Duodenal mucosa (tissue), 2 donors: ENCODE measurements at regions not wholly inside any gene's neighbourhood (a gene's known extent, or its start where the extent isn't known, plus 50 kb on each side); places are given as distances from the start of the nearest gene placed in this dataset.

Source experiments
- H3K27ac ChIP-seq: one replicate; pipeline ENCODE4 v1.7.0; 2013; ENCODE audit warnings: low read depth, low read length
- H3K27me3 ChIP-seq, 2 donors: one replicate each; pipeline ENCODE4 v1.7.0; 2013; ENCODE audit warnings: low read length in 2 of 2, control low read depth in 1 of 2; ENCODE audit not compliant: insufficient read depth in 2 of 2, control insufficient read depth in 1 of 2
- H3K36me3 ChIP-seq, 2 donors: one replicate each; pipeline ENCODE4 v1.7.0; 2013; ENCODE audit warnings: low read length in 2 of 2, control low read depth in 1 of 2; ENCODE audit not compliant: insufficient read depth in 2 of 2, control insufficient read depth in 1 of 2
- H3K4me1 ChIP-seq, 2 donors: one replicate each; pipeline ENCODE4 v1.7.0; 2013; ENCODE audit warnings: low read length in 2 of 2, control low read depth in 1 of 2; ENCODE audit not compliant: insufficient read depth in 2 of 2, control insufficient read depth in 1 of 2
- H3K4me3 ChIP-seq, 2 donors: one replicate each; pipeline ENCODE4 v1.7.0; 2013; ENCODE audit warnings: low read length in 2 of 2, low read depth in 1 of 2
- H3K9ac ChIP-seq, 2 donors: one replicate each; pipeline ENCODE4 v1.7.0; 2013; ENCODE audit warnings: low read length in 2 of 2, low read depth in 1 of 2
- H3K9me3 ChIP-seq, 2 donors: one replicate each; pipeline ENCODE4 v1.7.0; 2013; ENCODE audit warnings: low read length in 2 of 2, control low read depth in 1 of 2; ENCODE audit not compliant: control insufficient read depth in 1 of 2

DNA sequence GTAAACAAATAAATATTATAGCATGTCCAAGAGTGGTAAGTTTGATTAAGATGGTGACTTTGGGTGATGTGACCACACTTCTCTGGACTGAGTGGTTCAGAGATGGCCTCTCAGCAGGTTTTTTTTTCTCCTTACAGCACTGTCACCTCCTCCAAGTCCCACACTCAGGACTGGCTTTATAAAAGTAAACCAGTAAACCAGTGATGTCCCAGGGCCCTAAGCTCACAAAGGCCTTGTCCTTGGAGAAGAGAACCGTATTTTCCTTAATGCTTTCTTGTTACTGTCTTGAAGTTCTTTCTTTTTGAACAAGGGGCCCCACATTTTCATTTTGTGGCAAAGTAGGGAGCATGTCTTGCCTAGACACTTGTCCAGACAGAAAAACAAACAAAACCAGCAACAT is 274.0 kb downstream of the MYCN start:
- H3K4me1 ChIP-seq, result no peaks in the 10 kb centered on the region
- no peak overlapping the region for H3K9ac ChIP-seq
- no peaks in the 10 kb centered on the region for H3K9me3 ChIP-seq
- H3K36me3 ChIP-seq, result no peaks in the 10 kb centered on the region
- H3K27me3 ChIP-seq, result no peaks in the 10 kb centered on the region
- H3K4me3 ChIP-seq, result no peak overlapping the region
- no peak overlapping the region for H3K27ac ChIP-seq

DNA sequence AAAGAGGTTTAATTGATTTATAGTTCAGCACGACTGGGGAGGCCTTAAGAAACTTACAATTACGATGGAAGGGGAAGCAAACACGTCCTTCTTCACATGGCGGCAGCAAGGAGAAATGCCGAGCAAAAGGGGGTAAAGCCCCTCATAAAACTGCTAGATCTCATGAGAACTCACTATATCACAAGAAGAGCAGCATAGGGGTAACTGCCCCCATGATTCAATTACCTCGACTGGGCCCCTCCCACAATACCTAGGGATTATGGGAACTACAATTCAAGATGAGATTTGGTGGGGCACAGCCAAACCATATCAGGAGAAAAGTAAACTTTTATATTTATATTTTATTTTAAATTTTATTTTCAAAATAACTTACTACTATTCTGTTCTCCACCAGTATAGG is 272.0 kb downstream of the MYCN start:
- no peaks in the 10 kb centered on the region for H3K36me3 ChIP-seq

DNA sequence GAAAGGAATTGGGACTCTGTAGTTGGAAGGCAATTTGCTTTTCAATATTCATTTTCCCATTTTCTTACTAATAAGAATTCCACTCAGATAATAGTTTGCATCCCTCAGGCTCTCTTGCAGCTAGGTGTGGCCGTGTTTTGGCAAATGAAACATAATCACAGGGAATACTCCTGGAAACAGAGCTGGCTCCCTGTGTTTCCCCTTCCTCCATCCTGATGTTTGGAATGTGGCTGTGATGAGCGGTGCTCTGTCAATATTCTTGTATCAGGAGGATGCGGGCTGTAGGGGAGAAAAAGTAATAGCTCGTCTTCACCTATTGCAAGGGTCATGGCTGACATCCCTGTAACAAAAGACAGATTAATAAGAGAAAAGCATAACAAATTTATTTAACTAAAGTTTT is 271.0 kb downstream of the MYCN start:
- Histone ChIP-seq H3K9me3 (no peaks in the 10 kb centered on the region), H3K4me1 (no peaks in the 10 kb centered on the region), H3K27me3 (no peaks in the 10 kb centered on the region), H3K9ac (no peak overlapping the region), H3K36me3 (no peaks in the 10 kb centered on the region), H3K4me3 (no peak overlapping the region), H3K27ac (no peak overlapping the region)

More for the DNA sequence above, 272.0 kb downstream of the MYCN start:
- no peak overlapping the region for H3K27ac ChIP-seq
- H3K27me3 ChIP-seq, result no peaks in the 10 kb centered on the region
- no peaks in the 10 kb centered on the region for H3K9me3 ChIP-seq
- H3K4me1 ChIP-seq, result no peaks in the 10 kb centered on the region
- no peak overlapping the region for H3K9ac ChIP-seq
- no peak overlapping the region for H3K4me3 ChIP-seq

DNA sequence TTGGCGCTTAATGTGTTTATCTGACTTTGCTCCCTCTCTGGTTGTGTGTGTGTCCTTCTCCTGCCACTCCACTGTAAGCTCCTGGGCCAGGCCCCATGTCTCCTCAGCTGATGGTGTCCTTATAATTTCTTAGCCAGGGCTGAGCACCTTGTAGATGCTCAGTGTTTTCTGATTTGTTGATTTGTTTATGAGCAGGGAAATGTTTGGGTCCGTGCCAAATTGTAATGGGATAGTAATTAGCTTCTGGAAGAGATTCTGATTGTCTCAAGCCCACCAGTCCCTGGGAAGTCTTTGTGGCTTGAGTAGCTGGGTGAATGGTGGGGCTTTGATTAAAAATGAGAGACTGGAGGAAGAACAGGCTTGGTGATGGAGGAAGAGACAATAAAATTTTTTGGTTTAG is 270.5 kb downstream of the MYCN start:
- Histone ChIP-seq H3K4me3 (no peak overlapping the region), H3K9ac (no peak overlapping the region), H3K36me3 (no peaks in the 10 kb centered on the region), H3K9me3 (no peaks in the 10 kb centered on the region), H3K27me3 (no peaks in the 10 kb centered on the region), H3K4me1 (no peaks in the 10 kb centered on the region), H3K27ac (no peak overlapping the region)

DNA sequence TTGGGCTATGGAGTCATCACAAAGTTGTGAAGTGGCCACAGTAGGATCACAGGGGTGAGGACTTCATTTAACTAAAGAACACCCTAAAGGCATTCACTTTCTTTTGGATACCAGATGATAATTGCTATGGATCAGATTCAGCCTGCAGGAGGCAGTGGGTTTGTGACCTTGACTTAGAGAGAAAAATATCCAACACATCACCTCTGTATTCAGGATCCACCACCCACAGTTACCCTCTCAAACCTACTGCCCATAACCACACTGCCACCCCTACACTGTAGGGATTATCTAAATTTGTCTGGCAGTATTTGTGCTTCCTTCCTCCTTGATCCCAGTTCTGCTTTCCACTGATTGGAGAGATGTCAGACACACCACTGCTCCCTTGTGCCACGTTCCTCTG is 269.4 kb downstream of the MYCN start:
- H3K27me3 ChIP-seq, result no peaks in the 10 kb centered on the region
- H3K9ac ChIP-seq, result no peak overlapping the region
- H3K27ac ChIP-seq, result no peak overlapping the region
- H3K9me3 ChIP-seq, result no peaks in the 10 kb centered on the region
- no peaks in the 10 kb centered on the region for H3K36me3 ChIP-seq
- H3K4me1 ChIP-seq, result no peaks in the 10 kb centered on the region
- no peak overlapping the region for H3K4me3 ChIP-seq

DNA sequence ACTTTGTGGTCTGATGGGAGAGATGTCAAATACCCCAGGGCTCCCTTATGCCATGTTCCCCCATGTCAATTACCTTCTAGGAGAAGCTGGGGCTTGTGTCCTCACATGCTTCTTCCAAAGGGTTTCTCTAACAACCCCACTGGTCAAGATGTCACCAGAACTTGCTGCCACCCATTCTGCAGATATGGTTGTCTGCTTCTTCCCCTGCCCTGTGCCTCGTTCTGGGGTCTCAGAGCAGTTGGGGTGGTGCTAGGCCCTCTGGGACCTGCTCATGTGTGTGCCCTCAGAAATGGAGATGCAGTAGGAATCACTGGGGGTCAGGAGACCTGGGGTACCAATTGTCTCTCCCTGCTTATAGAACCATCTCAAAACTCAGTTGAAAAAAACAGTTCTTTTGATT is 268.6 kb downstream of the MYCN start:
- no peak overlapping the region for H3K4me3 ChIP-seq
- H3K36me3 ChIP-seq, result no peaks in the 10 kb centered on the region
- peaks cover 2 to 5% of the 10 kb centered on the region in 2 donors for H3K4me1 ChIP-seq
- H3K27me3 ChIP-seq, result no peaks in the 10 kb centered on the region
- no peak overlapping the region for H3K9ac ChIP-seq
- no peaks in the 10 kb centered on the region for H3K9me3 ChIP-seq
- no peak overlapping the region for H3K27ac ChIP-seq

DNA sequence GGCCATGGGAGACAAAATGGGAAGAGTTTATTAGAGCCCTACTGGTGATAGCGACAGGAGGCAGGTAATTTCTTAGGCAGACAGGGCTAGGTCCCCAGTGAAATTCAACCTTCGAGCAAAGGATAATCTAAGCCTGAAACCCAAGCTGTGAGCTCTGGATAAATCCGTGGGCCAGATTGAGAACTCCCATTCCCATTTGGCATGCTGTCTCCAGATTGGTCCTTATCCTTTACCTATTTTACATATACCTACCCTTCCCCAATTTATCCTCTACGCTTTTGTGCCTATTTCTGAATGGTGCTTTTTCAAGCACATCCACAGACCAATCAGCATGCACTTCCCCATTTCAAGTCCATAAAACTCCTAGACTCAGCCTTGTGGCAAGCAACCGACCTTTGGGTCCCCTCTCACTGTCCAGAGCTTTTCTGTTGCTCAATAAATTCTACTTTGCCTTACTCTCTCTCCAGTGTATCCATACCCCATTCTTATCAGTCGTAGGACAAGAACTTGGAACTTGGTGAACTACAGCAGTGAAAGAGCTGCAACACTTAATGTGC is 268.0 kb downstream of the MYCN start:
- H3K4me1 ChIP-seq, result peaks cover 7 to 11% of the 10 kb centered on the region in 2 donors
- no peak overlapping the region for H3K27ac ChIP-seq
- H3K4me3 ChIP-seq, result no peak overlapping the region
- no peaks in the 10 kb centered on the region for H3K9me3 ChIP-seq
- H3K9ac ChIP-seq, result no peak overlapping the region
- H3K27me3 ChIP-seq, result no peaks in the 10 kb centered on the region
- no peaks in the 10 kb centered on the region for H3K36me3 ChIP-seq

DNA sequence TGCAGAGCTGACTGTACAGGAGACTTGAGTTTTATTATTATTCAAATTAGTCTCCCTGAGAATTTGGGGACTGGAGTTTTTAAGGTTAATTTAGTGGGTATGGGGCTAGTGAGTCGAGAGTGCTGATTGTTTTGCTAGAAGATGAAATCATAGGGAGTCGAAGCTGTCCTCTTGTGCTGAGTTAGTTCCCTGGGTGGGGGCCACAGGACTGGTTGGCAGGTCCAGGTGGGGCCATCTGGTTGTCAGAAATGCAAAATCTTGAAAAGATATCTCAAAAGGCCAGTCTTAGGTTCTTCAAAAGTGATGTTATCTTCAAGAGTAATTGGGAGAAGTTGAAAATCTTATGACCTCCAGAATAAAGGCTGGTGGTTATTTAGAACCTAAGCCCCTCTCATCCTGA is 267.3 kb downstream of the MYCN start:
- Histone ChIP-seq H3K4me1 (peaks cover 8 to 18% of the 10 kb centered on the region in 2 donors), H3K4me3 (no peak overlapping the region), H3K27ac (no peak overlapping the region), H3K27me3 (no peaks in the 10 kb centered on the region), H3K9me3 (no peaks in the 10 kb centered on the region), H3K36me3 (no peaks in the 10 kb centered on the region), H3K9ac (no peak overlapping the region)

DNA sequence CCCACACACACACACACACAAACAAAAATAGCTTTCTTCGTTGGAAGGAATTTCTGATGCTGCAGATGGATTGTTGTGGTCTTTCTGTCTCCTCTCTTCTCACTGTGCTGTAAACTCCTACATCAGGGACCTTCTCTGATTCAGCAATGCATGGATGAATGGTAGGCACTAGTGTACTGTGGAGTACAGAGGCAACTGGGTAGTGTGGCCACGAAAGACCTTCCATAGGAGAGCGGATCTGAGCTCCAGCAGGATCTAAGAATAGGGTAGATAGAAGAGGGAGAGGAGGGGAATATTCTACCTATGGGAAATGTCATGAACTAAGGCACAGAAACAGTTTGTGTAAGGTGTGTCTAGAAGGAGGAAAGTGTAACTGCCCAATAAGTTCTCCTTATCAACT is 266.8 kb downstream of the MYCN start:
- Histone ChIP-seq H3K27me3 (no peaks in the 10 kb centered on the region), H3K36me3 (no peaks in the 10 kb centered on the region), H3K27ac (no peak overlapping the region), H3K9ac (no peak overlapping the region), H3K4me3 (no peak overlapping the region), H3K4me1 (peaks cover 10 to 21% of the 10 kb centered on the region in 2 donors), H3K9me3 (no peaks in the 10 kb centered on the region)

DNA sequence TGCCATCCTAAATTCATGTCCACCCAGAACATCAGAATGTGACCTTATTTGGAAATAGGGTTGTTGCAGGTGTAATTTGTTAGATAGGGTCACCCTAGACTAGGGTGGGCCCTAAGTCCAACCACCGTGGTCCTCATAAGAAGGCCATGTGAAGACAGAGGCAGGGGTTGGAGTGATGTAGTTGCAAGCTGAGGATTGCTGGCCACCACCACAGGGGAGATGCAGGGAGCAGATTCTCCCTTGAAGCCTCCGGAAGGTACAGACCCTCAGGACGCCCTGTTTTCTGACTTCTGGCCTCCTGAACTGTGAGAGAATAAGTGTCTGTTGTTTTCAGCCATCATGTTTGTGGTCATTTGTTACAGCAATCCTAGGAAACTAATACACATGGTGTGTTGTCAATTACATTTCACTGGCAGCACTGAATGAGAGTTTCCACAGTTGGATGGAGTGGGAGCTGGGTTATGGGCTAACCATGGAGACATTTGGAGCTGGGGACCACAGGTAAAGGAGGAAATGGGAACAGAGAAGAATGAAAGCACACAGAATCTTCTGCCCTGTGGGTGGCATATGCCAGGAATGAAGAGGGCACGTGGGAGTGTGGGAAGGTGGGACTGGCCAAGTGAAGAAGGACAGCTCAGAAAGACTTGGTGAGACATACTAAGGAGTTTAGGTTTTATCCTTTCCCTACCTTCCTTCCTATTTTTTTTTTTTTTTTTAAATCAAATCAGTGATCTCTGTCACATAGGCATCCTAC is 266.0 kb downstream of the MYCN start:
- H3K4me1 ChIP-seq, result peaks cover 10 to 28% of the 10 kb centered on the region in 2 donors
- H3K4me3 ChIP-seq, result no peak overlapping the region
- H3K27ac ChIP-seq, result no peak overlapping the region
- H3K9ac ChIP-seq, result no peak overlapping the region
- no peaks in the 10 kb centered on the region for H3K27me3 ChIP-seq
- H3K9me3 ChIP-seq, result no peaks in the 10 kb centered on the region
- no peaks in the 10 kb centered on the region for H3K36me3 ChIP-seq
